NCI-H2196 treated with DMSO at 0.1 percent for 48 hours (cell line): ENCODE measurements at regions not wholly inside any gene's neighbourhood (a gene's known extent, or its start where the extent isn't known, plus 50 kb on each side); places are given as distances from the start of the nearest gene placed in this dataset.
"Not testable (repeated sequence)": the region's sequence is repeated elsewhere in the genome, so short reads cannot be mapped to it uniquely, and the experiment has no call there.

ENCODE experiments used
- DNase-seq: peaks from one replicate; lab custom pipeline; 2025; ENCODE audit not compliant: unreplicated experiment; lab: John Stamatoyannopoulos, UW

DNA sequence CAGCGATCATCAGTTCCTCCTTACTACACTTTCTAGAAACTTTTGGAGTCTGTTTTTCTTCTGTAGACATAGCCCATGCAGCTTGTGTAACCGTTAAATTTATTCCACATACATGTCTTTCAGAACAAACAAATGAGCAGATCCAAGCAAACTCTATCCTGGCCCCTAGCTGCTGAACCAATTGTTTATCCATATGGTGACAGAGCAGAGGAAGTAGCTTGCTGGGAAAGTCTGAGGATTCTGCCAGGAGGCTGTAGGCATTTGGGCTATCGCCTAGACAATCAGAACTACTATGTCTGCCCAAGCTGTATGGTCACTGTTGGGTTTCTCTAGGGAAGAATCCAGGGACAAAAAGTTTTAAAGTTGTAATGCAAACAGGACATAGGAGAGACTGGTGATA lies 343.7 kb downstream of the SPRY2 start:
- DNase-seq = no peak

DNA sequence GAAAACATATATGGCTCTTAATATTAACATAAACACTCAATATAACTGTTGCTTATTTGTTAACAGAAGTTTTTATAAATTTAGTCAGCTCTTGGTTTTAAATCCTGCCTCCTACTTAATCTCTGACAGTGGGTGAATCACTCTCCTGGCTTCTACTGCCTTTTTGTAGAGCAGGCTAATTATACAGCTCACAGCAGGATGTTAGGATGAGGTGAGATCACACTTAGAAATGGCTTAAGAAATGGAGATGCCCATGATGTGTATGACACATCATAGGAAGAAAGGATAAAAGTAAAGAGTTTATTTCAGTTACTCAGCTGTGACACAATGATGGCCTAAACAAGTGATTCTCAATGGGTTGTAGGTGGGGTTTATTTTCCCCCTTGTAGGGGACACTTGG lies 345.6 kb downstream of the SPRY2 start:
- no peak for DNase-seq

DNA sequence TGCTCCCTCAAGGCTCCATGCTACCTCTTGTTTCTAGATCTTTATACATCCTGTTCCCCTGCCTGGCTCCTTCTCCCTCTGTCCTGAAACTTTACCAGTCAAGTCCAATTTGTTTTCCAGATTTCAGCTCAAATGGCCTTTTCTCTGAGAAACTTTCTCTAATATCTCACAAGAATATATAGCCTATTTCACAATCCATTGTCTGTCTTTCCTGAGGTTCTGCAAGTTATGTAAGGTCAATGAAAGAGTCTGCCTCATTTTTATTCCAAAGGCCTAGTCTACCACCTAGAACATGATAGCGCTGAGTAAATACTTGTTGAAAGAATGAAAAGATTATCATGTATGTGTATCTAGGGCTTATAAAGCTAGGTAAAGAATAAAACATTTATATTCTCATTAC lies 348.8 kb downstream of the SPRY2 start:
- no peak for DNase-seq

DNA sequence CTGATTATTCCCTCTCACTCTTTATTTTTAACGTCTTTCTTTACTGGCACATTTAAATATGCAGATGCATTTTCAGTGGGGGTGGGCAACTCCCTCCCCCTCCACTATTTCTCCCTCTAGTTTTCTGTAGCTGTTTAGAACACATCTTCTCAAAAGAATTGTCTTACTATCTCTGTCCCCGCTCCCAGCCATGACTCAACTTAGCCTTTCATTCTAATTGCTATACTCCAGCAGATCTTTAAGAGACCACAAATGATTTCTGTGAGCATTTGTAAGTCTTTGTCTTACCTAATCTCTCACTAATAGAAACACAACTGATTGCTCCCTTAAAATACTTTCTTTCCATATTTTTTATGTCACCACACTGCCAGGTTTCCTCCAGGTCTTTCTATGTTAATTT lies 350.9 kb downstream of the SPRY2 start:
- no peak for DNase-seq

DNA sequence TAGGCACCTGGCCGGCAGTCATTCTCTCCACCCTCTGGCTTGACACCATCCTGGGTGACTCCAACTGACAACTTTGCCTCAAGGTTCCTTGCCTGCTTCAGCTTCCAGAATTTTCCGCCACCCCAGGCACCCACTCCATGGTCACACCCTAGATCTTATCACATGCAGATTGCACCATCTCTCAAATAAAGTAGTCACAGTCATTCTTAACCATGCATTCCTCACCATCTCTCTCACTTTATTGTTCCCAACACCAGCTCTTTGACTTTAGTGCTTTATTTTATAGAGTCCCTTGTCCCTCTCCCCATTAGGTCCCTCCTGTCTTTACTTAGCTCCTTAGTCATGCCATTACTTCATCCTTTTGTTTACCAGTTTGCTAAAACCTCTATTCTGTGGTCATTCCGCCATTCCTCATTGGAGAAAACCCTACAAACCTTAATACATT lies 351.7 kb downstream of the SPRY2 start:
- DNase-seq = no peak

DNA sequence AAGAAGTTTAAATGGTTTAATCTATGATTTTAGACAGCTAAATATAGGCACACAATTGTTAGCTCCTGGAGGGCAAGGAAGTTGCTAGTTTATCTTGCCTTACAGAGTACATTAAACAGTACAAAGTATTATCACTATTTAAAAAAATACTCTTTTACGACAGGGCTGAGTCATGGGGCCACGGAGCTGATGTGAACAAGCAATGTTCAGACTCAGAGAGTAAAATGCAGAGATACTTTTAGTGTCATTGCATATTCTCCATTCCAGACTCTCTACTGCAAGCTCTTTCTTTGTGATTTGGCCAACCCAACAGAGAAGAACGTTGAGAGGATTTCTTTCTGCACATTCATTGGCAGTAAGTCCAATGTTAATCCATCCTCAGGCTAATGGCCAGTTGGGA lies 352.4 kb downstream of the SPRY2 start:
- no peak for DNase-seq

DNA sequence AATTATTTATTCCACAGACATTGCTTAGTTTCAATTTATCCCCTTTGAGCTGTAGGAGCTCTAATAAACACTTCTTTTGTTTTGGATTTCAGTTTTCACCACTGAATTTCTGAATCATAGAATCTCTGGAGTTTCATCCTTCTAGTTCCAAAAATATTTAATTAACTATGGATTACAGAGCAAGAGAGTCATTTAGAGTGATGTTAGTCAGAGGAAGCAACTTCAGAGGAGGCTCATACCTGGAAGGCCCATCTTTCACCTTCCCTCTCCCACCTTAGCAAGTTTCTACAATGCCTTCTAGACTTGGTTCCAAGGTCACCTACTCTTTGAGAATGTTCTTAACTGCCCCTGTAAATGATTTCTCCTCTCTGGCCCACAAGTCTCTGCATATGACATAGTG lies 353.2 kb downstream of the SPRY2 start:
- DNase-seq = no peak

DNA sequence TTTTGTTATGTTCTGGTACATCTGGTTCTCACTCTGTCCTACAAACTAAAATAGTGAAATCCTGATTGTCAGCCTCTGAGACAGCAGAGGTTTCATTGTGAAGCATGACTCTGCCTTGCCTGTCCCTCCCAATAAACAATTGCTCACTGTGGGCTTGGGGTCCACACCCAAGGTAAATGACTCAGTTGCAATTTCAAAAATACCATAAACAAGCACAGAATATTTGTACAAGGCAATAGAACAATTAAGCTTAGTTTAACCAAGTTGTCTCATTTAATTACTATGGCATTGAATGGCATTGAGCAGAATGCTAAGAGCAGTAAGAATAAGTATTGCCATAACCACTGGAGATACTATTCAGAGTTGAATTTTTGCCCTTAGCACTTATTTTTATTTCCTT lies 353.6 kb downstream of the SPRY2 start:
- no peak for DNase-seq

DNA sequence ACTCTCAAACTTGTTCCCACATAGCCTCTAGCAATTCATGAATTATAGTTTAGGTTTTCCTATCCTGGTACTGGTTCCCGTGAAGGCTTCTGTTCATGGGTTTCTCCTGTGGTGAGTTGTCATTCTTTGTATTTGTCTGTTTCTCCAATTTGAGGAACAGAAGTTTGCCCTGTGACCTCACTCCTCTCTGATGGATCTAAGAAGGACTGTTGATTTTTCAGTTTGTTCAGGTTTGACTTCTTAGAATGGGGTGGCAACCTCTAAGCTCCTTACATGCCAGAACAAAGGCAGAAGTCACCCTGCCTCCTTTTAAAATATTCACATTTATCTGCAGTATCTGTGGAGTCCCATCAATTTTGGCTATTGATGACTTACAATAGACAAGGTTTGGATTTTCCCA lies 354.0 kb downstream of the SPRY2 start:
- DNase-seq = no peak

DNA sequence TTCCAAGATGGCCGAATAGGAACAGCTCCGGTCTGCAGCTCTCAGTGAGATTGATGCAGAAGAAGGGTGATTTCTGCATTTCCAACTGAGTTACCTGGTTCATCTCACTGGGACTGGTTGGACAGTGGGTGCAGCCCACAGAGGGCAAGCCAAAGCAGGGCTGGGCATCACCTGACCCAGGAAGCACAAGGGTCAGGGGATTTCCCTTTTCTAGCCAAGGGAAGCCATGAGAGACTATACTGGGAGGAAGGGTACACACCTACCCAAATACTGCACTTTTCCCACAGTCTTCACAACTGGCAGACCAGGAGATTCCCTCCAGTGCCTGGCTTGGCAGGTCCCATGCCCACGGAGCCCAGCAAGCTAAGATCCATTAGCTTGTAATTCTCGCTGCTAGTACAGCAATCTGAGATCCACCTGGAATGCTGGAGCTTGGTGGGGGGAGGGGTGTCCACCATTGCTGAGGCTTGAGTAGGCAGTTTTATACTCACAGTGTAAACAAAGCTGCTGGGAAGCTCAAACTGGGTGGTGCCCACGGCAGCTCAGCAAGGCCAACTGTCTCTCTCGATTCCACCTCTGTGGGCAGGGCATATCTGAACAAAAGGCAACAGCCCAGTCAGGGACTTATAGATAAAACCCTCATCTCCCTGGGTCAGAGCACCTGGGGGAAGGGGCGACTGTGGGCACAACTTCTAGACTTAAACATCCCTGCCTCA lies 365.8 kb downstream of the SPRY2 start:
- DNase-seq = not testable (repeated sequence)

DNA sequence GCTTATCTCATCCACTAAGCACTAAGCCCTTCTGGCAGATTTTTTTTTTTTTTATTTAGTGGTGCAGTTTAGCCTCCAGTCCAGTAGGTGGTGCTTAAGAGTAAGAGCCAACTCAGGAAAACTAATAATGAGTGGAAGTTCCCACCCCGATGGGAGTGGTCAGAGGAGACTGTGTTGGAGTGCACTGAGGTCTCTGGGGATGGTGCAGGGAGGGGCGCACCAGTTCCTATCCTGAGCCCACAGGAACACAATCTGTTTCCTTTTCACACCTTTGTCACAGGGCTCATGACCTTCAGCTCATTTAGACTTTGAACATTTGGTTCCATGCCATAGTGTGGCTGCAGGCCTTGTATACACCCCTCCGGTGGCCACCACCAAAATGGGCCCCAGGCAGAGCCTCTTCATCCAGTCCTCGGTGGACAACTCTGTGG lies 367.4 kb downstream of the SPRY2 start:
- DNase-seq = no peak

DNA sequence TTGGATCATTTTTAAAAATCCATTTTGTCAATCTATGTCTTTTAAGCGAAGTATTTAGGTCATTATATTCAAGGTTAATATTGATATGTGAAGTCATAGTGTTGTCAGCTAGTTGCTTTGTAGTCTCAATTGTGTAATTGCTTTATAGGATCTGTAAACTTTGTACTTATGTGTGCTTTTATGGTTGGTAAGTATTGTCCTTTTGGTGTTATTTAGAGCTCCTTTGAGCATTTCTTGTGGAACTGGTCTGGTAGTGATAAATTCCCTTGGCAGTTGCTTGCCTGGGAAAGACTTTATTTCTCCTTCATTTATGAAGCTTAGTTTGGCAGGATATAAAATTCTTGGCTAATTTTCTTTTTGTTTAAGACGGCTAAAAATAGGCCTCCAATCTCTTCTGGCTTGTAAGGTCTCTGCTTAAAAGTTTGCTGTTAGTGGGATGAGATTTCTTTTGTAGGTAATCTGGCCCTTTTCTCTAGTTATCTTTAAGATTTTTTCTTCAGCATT lies 368.8 kb downstream of the SPRY2 start:
- DNase-seq = no peak

DNA sequence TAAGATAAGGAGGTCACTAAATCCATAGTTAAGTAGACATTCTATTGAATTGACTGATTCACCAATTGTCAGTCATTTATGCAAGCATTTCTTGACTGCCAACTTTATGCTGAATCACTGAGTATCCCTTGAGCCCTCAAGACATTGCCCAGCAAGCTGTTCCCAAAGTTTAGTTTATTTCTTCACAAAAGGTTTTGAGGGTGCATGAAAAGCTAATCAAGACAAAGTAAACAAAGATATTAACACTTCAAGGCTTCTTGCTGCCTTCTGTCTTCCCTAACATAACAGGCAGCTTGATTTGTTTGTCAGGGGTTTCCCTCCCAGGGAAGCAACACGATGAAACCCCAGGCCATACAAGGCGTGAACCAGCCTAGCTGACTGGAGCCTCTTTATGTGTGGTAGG lies 374.4 kb downstream of the SPRY2 start:
- DNase-seq = no peak

DNA sequence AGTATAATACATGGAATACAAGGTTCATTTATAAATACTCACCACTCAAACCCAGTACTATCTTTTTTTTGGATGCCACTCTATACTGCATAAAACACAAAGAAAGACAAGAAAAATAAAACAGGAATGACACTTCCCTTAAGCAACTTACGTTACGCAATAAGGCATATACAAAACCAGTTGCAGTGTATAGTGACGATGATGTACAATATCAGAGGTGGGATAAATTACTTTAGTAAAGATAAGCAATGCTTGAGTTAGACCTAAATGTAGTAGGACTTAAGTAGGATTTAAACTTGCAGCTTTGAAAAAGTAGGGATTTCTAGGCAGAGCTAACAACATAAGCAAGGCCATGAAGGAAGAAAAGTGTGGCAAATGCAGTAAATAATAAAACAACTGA lies 374.9 kb downstream of the SPRY2 start:
- DNase-seq = no peak

DNA sequence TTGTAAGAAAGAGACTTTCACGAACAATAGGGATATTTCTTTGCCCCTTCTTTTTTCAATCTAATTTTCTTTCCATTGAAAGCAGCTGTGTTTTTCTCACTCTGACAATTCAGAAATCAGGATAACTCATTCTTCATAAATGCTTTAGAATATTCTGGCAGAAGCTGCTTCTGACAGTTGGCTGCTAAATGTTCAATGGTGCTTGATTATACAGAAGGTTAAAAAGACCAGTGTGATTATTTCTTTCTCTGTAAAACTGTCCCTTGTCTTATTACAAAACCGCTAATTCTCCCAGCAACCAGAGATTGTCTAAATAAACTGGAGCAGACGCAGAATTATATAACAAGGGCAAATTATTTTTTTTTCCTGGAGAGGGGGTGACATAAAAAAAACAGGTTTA lies 394.4 kb downstream of the SPRY2 start:
- no peak for DNase-seq

DNA sequence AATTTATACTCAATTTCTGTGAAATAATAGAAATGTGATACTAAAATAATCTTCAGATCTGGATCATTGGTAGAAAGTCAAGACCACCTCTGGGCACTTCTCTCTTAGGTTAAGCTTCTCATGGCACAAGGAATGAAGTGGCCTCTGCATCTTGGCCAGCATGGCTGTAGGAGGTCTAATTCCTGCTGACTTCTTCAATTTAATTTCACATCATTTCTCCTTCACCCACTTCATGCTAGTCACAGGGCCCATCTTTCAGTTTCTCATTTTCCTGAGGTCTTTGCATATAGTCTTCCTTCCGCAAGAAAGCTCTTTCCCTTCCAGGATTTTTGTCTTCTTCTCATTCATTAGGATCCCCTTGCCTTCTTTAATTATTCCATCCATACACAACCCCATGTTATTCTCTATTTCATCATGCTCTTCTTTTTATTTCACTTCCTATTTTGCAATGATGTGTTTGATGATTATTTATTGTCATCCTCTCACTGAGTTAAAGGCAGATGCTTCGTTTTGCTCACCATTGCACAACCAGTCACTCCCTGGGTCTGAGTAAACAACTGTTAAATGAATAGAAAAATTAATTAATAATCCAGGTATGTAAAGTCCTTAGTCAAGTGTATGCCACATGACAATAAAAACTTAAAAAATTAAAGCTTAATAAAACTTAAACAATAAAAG lies 397.4 kb downstream of the SPRY2 start:
- no peak for DNase-seq

DNA sequence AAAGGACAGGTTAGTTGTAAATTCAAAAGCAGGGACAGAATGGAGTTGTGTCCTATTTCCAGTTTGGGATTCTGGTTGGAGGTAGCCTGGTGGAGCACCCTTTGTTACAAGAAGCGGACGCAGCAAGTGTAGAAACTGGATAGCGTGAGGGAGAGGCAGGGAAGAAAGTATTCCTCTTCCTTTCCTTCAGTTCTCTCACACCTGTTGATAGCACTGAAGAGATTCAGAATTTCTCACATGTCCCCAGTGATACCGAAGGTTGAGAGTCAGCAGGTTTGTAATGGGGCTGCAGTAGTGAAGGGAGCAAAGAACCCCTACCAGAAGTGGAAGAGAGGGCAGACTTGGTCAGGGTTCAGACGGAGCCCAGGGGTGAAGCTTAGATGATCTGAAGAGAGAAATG lies 399.2 kb downstream of the SPRY2 start:
- DNase-seq = no peak

DNA sequence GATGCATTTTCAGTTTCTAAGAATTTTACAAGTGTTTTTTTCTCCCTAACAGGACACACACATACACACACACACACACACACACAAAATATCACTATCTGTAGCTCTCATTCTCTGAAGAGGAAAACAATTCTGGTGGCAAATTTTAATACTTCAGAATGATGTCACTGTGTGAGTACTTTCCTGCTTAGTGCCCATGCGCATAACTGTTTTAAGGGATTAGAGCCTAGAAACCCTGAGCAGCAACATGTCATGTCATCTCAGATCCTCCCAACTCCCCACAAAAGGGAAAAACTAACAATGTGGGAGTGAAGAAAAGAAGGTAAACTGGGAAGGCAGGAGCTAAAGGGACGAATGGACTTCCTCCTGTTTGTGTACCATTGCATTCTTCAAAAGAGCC lies 401.2 kb downstream of the SPRY2 start:
- no peak for DNase-seq

DNA sequence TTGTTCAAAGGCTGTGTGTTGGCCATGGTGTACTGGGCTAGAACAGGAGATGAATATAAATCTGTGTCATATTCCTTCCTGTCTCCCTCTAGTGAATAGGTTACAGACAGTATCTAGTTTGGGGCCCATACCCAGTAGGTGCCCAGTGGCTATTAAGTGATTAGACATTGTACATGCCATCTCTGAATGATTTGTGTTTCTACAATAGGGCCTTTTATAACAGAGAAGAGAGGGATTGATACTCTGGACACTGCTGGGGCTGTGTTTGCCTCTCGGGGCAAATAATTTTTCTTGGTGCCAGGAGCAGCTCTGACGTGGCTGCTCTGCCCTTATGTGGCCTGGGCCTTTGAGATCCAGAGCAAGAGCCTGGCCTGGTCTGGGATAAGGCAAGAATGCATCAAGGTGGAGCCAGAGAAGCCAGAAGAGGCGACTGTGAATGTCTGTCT lies 403.1 kb downstream of the SPRY2 start:
- no peak for DNase-seq

DNA sequence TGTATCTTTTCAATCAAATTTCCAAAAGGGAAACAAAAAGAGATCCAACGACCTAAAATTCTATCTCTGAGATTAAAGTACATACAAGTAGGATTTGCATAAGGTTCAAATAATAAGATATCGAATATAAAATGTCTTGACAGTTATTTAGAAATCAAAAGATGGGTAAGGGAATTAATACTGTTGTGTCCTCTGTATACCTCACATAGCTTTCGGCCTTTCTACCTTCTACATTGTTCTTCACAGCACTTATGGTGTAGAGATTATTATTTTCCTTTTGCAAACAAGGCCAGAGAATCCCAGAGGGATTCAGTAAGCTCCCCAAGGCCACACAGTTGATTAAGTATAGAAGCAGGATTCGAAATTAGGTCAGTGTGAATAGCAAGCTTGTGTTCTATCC lies 403.6 kb downstream of the SPRY2 start:
- no peak for DNase-seq

DNA sequence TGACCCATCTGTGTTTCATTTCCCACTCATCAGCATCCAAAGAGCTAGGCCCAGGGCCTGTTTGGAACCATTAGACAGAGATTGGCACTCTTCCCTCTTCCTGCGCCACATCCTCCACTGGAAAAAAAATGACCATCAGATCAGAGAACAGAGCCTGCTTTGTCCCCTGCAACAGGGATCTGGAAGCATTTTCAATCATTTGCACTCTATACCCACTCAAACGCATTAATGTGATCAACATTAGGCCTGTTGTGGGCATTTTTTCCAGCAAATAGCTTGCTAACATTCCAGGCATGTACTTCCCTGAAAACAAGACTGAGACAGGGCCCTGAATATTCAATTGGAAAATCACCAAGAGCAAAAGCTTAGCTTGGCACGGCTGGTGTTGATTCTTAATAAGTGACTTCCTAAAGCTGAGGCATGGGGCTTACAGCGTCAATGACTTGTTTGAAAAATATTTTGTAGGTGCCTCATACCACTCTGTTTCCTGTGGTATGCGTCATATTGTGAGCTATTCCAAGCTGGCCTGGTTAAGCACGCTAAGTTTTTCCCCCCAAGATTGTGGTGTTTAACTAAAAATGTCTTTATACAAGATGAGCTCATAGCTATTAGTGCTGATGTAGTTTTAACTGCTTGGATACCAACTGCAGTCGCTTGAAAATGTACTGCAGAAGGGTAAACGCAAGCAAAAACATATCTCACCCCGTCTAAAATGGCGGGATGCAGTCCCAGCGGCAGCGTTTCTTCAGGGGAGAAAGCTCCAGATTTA lies 404.4 kb downstream of the SPRY2 start:
- DNase-seq = no peak

DNA sequence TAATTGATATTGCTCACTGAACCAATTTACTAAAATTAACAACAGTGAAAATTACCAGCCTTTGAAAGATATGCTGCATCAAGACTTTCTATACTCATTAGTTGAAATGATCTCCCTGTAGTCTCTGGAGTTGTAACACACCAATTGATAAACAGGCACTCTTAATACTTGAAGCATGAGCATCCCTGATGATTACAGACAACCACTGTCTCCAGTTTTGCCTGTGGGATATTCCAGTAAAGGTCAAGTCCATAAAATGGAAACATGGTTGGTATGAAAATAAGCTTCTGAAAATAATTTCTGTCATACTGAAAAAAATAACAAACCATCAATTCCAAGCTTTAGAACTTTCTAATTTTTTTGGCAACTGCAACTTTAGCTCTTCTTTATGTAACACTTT lies 405.8 kb downstream of the SPRY2 start:
- no peak for DNase-seq
